HL-60 (cell line): ENCODE measurements at regions not wholly inside any gene's neighbourhood (a gene's known extent, or its start where the extent isn't known, plus 50 kb on each side); places are given as distances from the start of the nearest gene placed in this dataset.

Experiments used
- DNase-seq, 2 experiments: peaks; one replicate each; pipeline ENCODE4 v3.0.0-alpha.2; 2010 to 2020; ENCODE audit warnings: low read depth in 1 of 2, low spot score in 1 of 2
- H3K27ac ChIP-seq: fragments of 250-450 bp; sonication (Bioruptor Pico); replicated peaks from 2 replicates; pipeline ENCODE4 v1.5.1; 2020; ENCODE audit warnings: mild to moderate bottlenecking, moderate library complexity
- H3K27me3 ChIP-seq: fragments of 250-450 bp; sonication (Bioruptor Pico); 2 replicates; pipeline ENCODE4 v1.5.1; 2021; ENCODE audit warnings: mild to moderate bottlenecking, moderate library complexity; ENCODE audit not compliant: insufficient read depth, poor library complexity, severe bottlenecking
- H3K4me3 ChIP-seq: replicated peaks from 2 replicates; pipeline ENCODE4 v1.5.1; 2011; ENCODE audit warnings: mild to moderate bottlenecking, control low read depth, low read length; ENCODE audit not compliant: insufficient read depth
- GABPA ChIP-seq: IDR thresholded peaks from 2 replicates; pipeline ENCODE4 v1.6.1; 2012; ENCODE audit warnings: low read depth
- POLR2AphosphoS5 ChIP-seq: IDR thresholded peaks from 2 replicates; pipeline ENCODE4 v1.6.1; 2012; ENCODE audit warnings: low read depth
- SPI1 ChIP-seq: IDR thresholded peaks from 2 replicates; pipeline ENCODE4 v1.6.1; 2012; ENCODE audit warnings: low read depth, mild to moderate bottlenecking, borderline replicate concordance
- TF ChIP-seq, protein P1 (sequence below): IDR thresholded peaks from one replicate; pipeline ENCODE4 v1.5.1; 2011; ENCODE audit warnings: low read length, control low read depth, inconsistent platforms; ENCODE audit not compliant: insufficient read depth
- TF ChIP-seq, protein P2 (sequence below): IDR thresholded peaks from 2 replicates; pipeline ENCODE4 v1.6.1; 2012; ENCODE audit warnings: low read depth; ENCODE audit not compliant: insufficient replicate concordance

DNA sequence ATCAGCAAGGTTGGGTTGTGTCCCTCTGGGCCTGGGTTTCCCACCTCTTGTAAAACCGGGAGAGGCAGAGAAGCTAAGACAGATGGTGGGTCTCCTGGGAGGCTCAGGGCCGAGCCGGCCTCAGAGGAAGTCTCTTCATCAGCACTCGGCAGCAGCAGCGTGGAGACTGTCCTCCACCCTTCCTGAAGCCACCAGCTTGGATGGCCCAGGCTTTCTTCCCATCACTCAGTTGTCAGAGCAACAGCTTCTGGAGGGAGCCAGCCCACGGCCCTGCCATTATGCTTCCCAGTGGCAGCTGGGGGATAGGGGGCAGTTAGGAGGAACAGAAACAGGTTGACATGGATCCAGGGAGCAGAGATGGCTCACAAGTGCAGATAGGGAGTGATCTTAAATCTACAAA, 191.0 kb downstream of the KATNAL1 start:
- TF ChIP-seq SPI1: no peak
- TF ChIP-seq POLR2AphosphoS5: no peak
- TF ChIP-seq GABPA: no peak
- TF ChIP-seq, protein P1, sequence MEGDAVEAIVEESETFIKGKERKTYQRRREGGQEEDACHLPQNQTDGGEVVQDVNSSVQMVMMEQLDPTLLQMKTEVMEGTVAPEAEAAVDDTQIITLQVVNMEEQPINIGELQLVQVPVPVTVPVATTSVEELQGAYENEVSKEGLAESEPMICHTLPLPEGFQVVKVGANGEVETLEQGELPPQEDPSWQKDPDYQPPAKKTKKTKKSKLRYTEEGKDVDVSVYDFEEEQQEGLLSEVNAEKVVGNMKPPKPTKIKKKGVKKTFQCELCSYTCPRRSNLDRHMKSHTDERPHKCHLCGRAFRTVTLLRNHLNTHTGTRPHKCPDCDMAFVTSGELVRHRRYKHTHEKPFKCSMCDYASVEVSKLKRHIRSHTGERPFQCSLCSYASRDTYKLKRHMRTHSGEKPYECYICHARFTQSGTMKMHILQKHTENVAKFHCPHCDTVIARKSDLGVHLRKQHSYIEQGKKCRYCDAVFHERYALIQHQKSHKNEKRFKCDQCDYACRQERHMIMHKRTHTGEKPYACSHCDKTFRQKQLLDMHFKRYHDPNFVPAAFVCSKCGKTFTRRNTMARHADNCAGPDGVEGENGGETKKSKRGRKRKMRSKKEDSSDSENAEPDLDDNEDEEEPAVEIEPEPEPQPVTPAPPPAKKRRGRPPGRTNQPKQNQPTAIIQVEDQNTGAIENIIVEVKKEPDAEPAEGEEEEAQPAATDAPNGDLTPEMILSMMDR: no peak
- TF ChIP-seq, protein P2, sequence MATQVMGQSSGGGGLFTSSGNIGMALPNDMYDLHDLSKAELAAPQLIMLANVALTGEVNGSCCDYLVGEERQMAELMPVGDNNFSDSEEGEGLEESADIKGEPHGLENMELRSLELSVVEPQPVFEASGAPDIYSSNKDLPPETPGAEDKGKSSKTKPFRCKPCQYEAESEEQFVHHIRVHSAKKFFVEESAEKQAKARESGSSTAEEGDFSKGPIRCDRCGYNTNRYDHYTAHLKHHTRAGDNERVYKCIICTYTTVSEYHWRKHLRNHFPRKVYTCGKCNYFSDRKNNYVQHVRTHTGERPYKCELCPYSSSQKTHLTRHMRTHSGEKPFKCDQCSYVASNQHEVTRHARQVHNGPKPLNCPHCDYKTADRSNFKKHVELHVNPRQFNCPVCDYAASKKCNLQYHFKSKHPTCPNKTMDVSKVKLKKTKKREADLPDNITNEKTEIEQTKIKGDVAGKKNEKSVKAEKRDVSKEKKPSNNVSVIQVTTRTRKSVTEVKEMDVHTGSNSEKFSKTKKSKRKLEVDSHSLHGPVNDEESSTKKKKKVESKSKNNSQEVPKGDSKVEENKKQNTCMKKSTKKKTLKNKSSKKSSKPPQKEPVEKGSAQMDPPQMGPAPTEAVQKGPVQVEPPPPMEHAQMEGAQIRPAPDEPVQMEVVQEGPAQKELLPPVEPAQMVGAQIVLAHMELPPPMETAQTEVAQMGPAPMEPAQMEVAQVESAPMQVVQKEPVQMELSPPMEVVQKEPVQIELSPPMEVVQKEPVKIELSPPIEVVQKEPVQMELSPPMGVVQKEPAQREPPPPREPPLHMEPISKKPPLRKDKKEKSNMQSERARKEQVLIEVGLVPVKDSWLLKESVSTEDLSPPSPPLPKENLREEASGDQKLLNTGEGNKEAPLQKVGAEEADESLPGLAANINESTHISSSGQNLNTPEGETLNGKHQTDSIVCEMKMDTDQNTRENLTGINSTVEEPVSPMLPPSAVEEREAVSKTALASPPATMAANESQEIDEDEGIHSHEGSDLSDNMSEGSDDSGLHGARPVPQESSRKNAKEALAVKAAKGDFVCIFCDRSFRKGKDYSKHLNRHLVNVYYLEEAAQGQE: no peak
- DNase-seq: no peak
- Histone ChIP-seq H3K27ac (no peak overlapping the region), H3K4me3 (no peak overlapping the region), H3K27me3 (no peaks in the 10 kb centered on the region)

DNA sequence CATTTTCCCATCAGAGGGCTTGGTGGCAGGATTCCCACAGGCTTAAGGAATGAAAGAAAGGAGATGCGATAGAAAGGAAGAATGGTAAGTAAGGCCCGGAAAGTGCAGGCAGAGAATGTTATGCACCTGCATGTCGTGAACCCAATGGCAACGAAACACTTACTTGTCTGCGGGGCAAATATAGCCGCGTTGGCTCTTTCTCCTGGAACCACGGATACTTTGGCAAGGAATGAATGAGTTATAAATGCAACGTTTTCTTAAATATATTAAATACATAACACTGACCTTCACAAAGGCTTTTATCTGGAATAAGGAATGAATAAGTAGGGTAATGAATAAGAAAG, 192.1 kb downstream of the KATNAL1 start:
- TF ChIP-seq POLR2AphosphoS5: no peak
- TF ChIP-seq, protein P2: no peak
- TF ChIP-seq, protein P1: no peak
- no peak for TF ChIP-seq GABPA
- no peak for TF ChIP-seq SPI1
- DNase-seq: no peak
- Histone ChIP-seq H3K4me3 (peak overlapping the region; percentile 17; the same call in 1 of the 2 replicates), H3K27me3 (no peaks in the 10 kb centered on the region), H3K27ac (no peak overlapping the region)

DNA sequence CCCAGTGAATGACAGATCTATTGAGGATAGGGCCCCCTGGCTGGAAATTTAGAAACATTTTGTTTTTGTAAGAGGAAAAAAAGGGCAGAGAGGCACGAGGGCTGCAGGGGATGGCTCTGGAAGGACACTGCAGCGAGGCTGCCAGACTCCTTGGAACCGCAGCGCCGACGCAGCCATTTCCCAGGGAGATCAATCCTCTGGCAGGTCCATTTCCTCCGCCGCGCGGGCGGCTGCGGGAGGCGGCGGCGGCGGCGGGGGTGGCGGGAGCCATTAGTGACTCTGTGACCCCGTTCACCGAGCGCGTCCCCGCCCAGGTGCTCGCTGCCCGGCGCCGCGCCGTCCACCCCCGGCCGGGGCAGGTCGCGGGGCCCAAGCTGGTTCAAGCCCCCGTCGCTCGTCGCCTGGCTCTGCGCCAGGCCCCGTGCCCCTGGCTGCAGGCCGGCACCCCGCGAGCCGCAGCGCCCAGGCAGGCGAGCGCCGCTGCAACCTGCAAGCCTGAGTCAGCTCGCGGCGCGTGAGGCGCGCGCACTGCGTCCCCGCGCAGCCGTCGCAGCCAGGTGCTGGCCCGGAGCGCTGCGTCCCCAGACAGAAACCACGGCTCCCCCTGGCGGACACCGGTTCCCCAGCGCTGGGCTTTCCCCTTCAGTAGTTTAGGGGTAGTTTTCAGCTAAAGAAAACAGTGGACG, 192.6 kb downstream of the KATNAL1 start:
- peak; percentile 71 to 92 for DNase-seq
- Histone ChIP-seq H3K27me3 (no peaks in the 10 kb centered on the region), H3K4me3 (peak overlapping the region; percentile 44), H3K27ac (no peak overlapping the region)
- peak; percentile 62 for TF ChIP-seq POLR2AphosphoS5
- TF ChIP-seq, protein P2: no peak
- no peak for TF ChIP-seq SPI1
- TF ChIP-seq, protein P1: peak; percentile 73
- no peak for TF ChIP-seq GABPA
